Stimulated activated CD4-positive, alpha-beta T cell treated with anti-CD3 and anti-CD28 coated beads, Interleukin-12 subunit alpha, Interleukin-12 subunit beta, amount 100 ng/mL, for 24 hours (primary cell): ENCODE measurements at regions not wholly inside any gene's neighbourhood (a gene's known extent, or its start where the extent isn't known, plus 50 kb on each side); places are given as distances from the start of the nearest gene placed in this dataset.

Source experiments
- DNase-seq, 2 experiments: peaks; one replicate each; pipeline ENCODE4 v3.0.0-alpha.2; 2020; ENCODE audit warnings: low read depth in 2 of 2

- no peak for DNase-seq
Observed at GRCh38 chr2:83567551-83567950, 891.5 kb downstream of the SUCLG1 start.

- no peak for DNase-seq
Observed at GRCh38 chr2:83565626-83566025, 893.5 kb downstream of the SUCLG1 start.

GRCh38 chr2:83565181-83565580 lies 893.9 kb downstream of the SUCLG1 start:
- no peak for DNase-seq

DNA sequence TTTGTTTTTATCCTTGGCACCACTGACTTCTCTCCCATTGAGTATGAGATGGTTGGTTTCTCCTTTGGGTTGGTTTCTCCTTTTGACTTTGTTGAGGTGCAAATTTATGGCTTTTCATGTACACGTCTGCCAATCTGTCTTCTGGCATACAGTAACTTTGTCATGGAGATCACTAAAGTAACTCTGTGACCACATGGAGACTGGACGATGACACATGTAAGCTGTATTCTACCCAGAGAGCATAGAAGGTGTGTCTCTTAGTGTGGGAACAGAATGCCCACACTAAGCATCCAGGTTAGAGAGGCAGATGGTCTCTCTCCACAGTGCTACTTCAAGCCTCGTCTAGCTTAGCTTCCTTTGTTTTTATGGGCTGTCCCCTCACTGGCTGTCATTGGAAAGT lies 897.5 kb downstream of the SUCLG1 start:
- DNase-seq, result no peak

GRCh38 chr2:83536556-83536955 lies 922.5 kb downstream of the SUCLG1 start:
- no peak for DNase-seq

- DNase-seq, result no peak
Observed at GRCh38 chr2:83534416-83534815, 924.7 kb downstream of the SUCLG1 start.

- DNase-seq, result no peak
Observed at GRCh38 chr2:83531206-83531826, 927.8 kb downstream of the SUCLG1 start.

DNA sequence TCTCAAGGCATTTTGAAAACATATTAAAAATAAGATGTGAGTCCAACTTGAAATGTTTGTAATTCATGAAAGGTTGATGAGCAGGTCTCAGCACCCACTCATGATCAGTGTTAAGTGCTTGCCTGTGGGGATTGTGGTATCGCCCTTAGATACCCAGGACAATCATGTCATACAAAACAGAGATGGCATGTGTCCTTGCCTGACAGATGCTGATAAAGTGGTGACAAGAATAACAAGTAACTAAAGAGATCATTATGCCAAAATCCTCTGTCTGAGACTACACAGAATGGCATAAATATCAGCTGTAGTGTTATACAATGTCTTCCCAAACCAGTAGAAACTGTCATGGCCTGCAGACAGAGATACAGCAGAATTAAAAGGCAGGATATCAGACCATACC lies 930.3 kb downstream of the SUCLG1 start:
- no peak for DNase-seq

- DNase-seq, result no peak
Observed at GRCh38 chr2:83522891-83523493, 936.1 kb downstream of the SUCLG1 start.

DNA sequence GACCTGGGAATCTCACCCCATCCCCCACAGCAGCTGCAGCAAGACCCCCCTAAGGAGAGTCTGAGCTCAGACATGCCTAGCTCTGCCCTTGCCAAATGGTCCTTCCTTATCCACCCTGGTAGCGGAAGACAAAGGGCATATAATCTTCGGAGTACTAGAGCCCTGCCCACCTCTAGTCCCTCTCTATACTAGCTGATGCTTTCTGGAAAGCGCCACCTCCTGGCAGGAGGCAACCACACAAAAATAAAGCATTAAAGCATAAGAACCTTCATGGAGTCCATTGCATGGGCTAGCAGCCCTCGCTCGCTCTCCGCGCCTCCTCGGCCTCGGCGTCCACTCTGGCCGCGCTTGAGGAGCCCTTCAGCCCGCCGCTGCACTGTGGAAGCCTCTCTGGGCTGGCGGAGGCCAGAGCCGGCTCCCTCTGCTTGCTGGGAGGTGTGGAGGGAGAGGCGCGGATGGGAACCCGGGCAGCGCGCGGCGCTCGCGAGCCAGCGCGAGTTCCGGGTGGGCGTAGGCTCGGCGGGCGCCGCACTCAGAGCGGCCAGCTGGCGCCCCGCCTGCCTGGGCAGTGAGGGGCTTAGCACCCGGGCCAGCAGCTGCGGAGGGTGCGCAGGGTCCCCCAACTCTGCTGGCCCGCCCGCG lies 941.2 kb downstream of the SUCLG1 start:
- DNase-seq, result no peak

DNA sequence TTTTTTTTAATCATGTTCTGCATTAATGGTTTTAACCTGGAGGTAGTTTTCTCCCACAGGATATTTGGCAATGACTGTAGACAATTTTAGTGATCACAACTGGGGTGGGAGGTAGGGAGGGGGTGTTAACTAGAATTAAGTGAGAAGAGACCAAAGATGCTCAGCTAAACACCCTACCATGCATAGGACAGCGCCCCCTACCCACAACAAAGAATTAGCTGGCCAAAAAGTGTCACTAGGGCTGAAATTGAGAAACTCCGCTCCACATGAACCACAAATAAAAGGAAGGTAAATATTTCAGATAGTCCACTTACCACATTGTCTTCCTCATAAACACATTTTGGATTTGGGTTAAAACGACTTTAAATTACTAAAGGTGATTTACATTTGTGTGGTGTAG lies 942.6 kb downstream of the SUCLG1 start:
- DNase-seq, result no peak

- no peak for DNase-seq
Observed at GRCh38 chr2:83487451-83487850, 971.6 kb downstream of the SUCLG1 start.

DNA sequence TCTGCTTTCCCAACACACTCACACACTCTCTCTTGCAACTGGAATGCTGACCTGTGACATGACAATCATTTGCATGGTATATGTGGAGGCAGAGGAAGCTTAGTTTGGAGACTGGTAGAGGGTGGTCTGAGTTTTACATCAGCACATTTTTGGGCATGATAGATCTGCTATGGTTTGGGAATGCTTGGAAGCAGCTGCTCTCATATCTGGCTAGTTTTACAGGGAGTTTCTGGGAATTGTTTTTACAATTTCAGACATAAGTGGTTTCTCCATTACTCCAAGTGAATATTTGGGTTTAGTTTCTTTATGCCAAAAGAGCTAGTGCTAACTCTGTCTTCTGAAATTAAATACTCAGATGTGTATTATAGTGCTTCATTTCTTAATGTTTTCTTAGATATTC lies 977.6 kb downstream of the SUCLG1 start:
- no peak for DNase-seq

DNA sequence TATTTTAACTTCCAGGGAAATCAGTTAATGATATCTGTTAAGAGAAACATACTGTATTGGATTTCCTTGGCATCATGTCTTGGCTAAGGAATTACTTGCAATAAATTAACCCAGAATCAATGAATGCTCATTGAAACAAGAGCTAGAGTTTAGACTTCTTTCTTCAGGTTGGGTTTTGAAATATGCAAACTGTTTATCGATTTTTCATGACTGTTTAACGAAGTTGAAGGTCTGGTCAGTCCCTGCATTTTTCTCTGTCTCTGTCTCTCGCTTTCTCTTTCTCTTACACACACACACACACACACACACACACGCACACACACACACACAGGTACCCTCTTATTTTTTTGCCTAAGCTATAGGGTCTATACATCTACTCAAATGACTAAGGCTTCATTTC lies 981.0 kb downstream of the SUCLG1 start:
- DNase-seq, result no peak

- DNase-seq, result no peak
Observed at GRCh38 chr2:83475371-83475770, 983.7 kb downstream of the SUCLG1 start.

DNA sequence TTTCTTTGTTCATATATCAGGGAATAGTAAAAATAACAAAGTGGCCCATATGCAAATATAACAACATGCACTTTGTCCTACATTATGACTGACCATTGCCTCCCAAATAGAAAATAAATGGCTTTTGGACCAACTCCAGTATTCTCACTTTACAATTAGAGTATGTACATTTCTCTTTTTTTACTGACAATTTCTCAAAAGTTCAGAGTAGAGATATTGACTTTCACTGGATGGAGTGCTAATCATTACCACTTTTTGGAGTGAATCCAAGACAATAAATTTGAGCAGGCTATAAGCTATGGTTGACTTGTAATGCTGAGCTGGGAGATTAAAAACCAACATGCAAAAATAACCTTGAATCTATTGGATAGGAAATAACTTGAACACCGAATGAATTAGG lies 987.4 kb downstream of the SUCLG1 start:
- no peak for DNase-seq

- DNase-seq, result no peak
Observed at GRCh38 chr2:83470928-83471327, 988.2 kb downstream of the SUCLG1 start.

DNA sequence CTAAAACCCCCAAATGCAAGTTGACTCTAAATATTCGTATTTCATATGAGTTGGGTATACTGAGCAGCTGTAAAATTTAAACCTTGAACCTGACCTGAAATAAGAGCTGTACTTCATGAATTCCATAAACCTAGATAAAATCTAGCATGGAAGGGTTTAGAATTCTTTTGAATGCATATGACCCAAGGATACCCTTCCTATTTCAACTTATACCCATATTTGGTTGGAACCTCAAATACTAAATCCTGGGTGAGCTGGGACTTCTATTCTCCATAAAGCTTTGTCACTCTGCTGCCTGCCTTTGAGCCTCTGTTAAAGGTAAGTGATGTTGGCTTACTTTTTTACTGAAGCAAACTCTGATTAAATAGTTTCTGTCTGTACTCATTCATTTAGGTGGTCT lies 994.6 kb downstream of the SUCLG1 start:
- no peak for DNase-seq

DNA sequence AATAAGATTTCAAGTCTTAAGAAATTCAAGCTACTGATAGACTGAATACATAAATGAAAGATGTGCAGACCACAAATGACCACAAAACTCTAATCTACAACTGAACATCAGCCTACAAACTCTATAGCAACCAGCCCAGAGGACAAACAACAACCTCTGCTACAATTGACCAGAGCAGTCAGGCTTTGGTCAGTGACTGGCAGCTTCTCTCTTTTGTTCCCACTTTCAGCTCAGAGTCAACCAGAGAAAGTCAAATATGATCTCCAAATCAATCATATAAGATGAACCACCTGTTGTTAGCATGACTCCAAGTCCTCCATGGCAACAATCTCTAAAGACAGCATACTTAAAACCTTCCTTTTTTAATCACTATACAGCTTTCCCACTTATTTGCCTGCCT lies 996.2 kb downstream of the SUCLG1 start:
- DNase-seq, result no peak

- DNase-seq, result no peak
Observed at GRCh38 chr2:83461135-83461534, 997.9 kb downstream of the SUCLG1 start.

DNA sequence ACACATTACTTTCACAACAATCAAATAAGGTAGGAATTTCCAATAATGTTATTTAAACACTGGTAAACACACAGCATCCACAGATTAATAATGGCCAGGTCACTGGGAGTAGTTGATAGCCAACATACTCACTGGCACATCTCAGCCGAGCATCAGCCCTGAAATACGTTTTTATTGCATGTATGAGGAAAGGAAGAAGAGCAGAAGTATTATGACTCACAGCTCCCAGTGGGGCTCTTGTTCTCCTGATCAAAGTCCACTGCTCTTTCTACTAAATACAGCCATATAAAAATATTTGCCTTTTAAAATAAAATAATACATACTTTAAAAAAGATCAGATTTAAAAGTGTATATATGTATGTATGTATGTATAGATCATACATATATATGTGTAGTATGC lies 999.6 kb downstream of the SUCLG1 start:
- DNase-seq, result no peak

DNA sequence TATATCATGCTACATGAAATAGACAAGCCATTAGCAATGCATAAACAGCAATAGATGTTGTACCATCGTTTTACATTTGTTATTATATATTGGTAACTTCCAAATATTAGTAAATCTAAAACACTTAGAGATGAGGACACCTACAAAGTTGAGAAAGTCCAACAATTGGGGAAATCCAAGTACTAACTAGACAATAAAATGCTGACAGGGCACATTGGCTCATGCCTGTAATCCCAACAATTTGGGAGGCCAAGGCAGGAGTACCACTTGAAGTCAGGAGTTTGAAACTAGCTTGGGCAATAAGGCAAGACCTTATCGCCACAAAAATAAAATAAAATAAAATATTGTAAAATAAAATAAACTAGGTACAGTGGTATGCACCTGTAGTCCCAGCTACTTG lies 1023.1 kb downstream of the SUCLG1 start:
- DNase-seq, result no peak

DNA sequence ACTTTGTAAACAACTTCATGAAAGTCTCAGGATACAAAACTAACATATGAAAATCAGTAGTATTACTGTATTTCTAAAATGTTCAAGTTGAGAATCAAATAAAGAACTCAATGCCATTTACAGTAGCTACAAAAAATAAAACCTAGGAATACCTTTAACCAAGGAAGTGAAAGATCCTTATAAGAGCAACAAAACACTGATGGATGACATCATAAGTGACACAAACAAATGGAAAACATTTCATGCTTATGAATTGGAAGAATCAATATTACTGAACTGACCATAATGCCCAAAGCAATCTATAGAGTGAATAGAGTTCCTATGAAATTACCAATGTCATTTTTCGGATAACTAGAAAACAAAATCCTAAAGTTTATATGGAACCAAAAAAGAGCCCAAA lies 1038.1 kb downstream of the SUCLG1 start:
- DNase-seq, result no peak
